H1 (cell line): ENCODE measurements at regions not wholly inside any gene's neighbourhood (a gene's known extent, or its start where the extent isn't known, plus 50 kb on each side); places are given as distances from the start of the nearest gene placed in this dataset.

Experiments used
- CTCF ChIA-PET: fragments of 300-600 bp; sonication (Branson Sonifier 250); formaldehyde crosslinking; loops from one replicate; lab custom pipeline; 2021; ENCODE audit not compliant: partially characterized antibody; lab: Charles Lee
- POLR2A ChIA-PET: fragments of 300-600 bp; sonication (Branson Sonifier 250); formaldehyde crosslinking; loops from one replicate; lab custom pipeline; 2021; ENCODE audit warnings: inconsistent platforms; ENCODE audit not compliant: partially characterized antibody; lab: Charles Lee
- DNase-seq, 2 experiments: peaks; one replicate each; pipeline versions ENCODE4 v3.0.0 to v3.0.0-alpha.2; 2010 to 2022; ENCODE audit warnings: low spot score in 2 of 2, low read depth in 1 of 2, mixed read lengths in 1 of 2
- FAIRE-seq: peaks from 2 replicates; lab custom pipeline; 2011; peaks lifted over from hg19 to GRCh38; lab: Jason Lieb, UNC
- H2AFZ ChIP-seq: 2 replicates; pipeline ENCODE4 v1.8.1; 2012; ENCODE audit warnings: low read length, inconsistent platforms
- H2AK5ac ChIP-seq: 2 replicates; pipeline ENCODE4 v1.6.1; 2013; ENCODE audit warnings: low read depth, low read length
- H2BK120ac ChIP-seq: replicated peaks from 2 replicates; pipeline ENCODE3; 2013; ENCODE audit warnings: low read depth, low read length, inconsistent platforms
- H2BK12ac ChIP-seq: 2 replicates; pipeline ENCODE4 v1.6.1; 2013; ENCODE audit warnings: low read depth, low read length
- H2BK15ac ChIP-seq: 2 replicates; pipeline ENCODE4 v1.6.1; 2013; ENCODE audit warnings: low read length
- H2BK20ac ChIP-seq: 2 replicates; pipeline ENCODE4 v1.6.1; 2013; ENCODE audit warnings: low read length
- H2BK5ac ChIP-seq: 2 replicates; pipeline ENCODE4 v1.6.1; 2013; ENCODE audit warnings: low read depth, low read length
- H3K14ac ChIP-seq: 2 replicates; pipeline ENCODE4 v1.6.1; 2013; ENCODE audit warnings: inconsistent platforms; ENCODE audit not compliant: insufficient read length
- H3K18ac ChIP-seq: 2 replicates; pipeline ENCODE4 v1.6.1; 2013; ENCODE audit warnings: low read length; ENCODE audit errors: extremely low read depth
- H3K23ac ChIP-seq: 2 replicates; pipeline ENCODE4 v1.6.1; 2013; ENCODE audit warnings: inconsistent platforms; ENCODE audit not compliant: insufficient read length
- H3K23me2 ChIP-seq: 2 replicates; pipeline ENCODE4 v1.6.1; 2013; ENCODE audit warnings: low read depth, low read length
- H3K27ac ChIP-seq: 2 replicates; pipeline ENCODE4 v1.6.1; 2011; ENCODE audit warnings: low read depth, low read length, inconsistent platforms
- H3K27me3 ChIP-seq, 4 experiments: replicated peaks in 1 of 4; 1 replicate in 1 of 4; 2 replicates in 3 of 4; pipeline versions ENCODE4 v1.6.1 to v1.8.1; 2011 to 2013; ENCODE audit warnings: low read length in 3 of 4, mild to moderate bottlenecking in 3 of 4, inconsistent platforms in 2 of 4, mixed read lengths in 2 of 4, moderate library complexity in 1 of 4; ENCODE audit not compliant: control insufficient read depth in 3 of 4, insufficient read depth in 3 of 4; ENCODE audit errors: extremely low read depth in 1 of 4
- H3K36me3 ChIP-seq, 4 experiments: 2 replicates each; pipeline versions ENCODE4 v1.6.1 to v1.8.1; 2011 to 2013; ENCODE audit warnings: mild to moderate bottlenecking in 4 of 4, low read length in 3 of 4, moderate library complexity in 2 of 4, control low read depth in 1 of 4, inconsistent platforms in 1 of 4; ENCODE audit not compliant: insufficient read depth in 4 of 4, control insufficient read depth in 2 of 4
- H3K4ac ChIP-seq: replicated peaks from 2 replicates; pipeline ENCODE3; 2013; ENCODE audit warnings: low read length, low read depth, mixed read lengths, inconsistent platforms; ENCODE audit not compliant: insufficient read length
- H3K4me1 ChIP-seq, 4 experiments: replicated peaks in 1 of 4; 1 replicate in 1 of 4; 2 replicates in 3 of 4; pipeline versions ENCODE4 v1.6.1 to v1.8.1; 2011 to 2013; ENCODE audit warnings: low read length in 3 of 4, inconsistent platforms in 2 of 4, mixed read lengths in 1 of 4; ENCODE audit not compliant: insufficient read depth in 4 of 4, control insufficient read depth in 3 of 4
- H3K4me2 ChIP-seq, 2 experiments: 2 replicates each; pipeline versions ENCODE4 v1.6.1 to v1.8.1; 2011 to 2013; ENCODE audit warnings: low read depth in 2 of 2, low read length in 2 of 2, control low read depth in 1 of 2, inconsistent platforms in 1 of 2, mild to moderate bottlenecking in 1 of 2; ENCODE audit not compliant: insufficient read depth in 1 of 2
- H3K4me3 ChIP-seq, 4 experiments: fragments of 200-600, 300-600 bp in 1 of 4; sonication (generic), shearing (Covaris generic), sonication (Bioruptor Twin) in 1 of 4; 2 replicates each; pipeline versions ENCODE4 v1.5.1 to v1.8.1; 2011 to 2016; ENCODE audit warnings: low read length in 4 of 4, low read depth in 3 of 4, control low read depth in 2 of 4, inconsistent platforms in 2 of 4, mild to moderate bottlenecking in 2 of 4, mixed read lengths in 1 of 4, moderate library complexity in 1 of 4; ENCODE audit not compliant: insufficient read depth in 2 of 4; ENCODE audit errors: extremely low read depth in 1 of 4
- H3K56ac ChIP-seq: replicated peaks from 2 replicates; pipeline ENCODE3; 2013; ENCODE audit warnings: low read depth, mild to moderate bottlenecking, mixed read lengths, low read length, inconsistent platforms; ENCODE audit not compliant: insufficient read length
- H3K79me1 ChIP-seq: 2 replicates; pipeline ENCODE4 v1.6.1; 2013; ENCODE audit warnings: low read depth, low read length, control low read depth
- H3K79me2 ChIP-seq, 2 experiments: 2 replicates each; pipeline versions ENCODE4 v1.6.1 to v1.8.1; 2012 to 2013; ENCODE audit warnings: low read length in 2 of 2, mild to moderate bottlenecking in 2 of 2, inconsistent platforms in 1 of 2; ENCODE audit not compliant: insufficient read depth in 2 of 2, control insufficient read depth in 1 of 2
- H3K9ac ChIP-seq, 4 experiments: replicated peaks in 1 of 4; 1 replicate in 1 of 4; 2 replicates in 3 of 4; pipeline versions ENCODE4 v1.6.1 to v1.8.1; 2011 to 2013; ENCODE audit warnings: low read depth in 3 of 4, low read length in 3 of 4, control low read depth in 2 of 4, mild to moderate bottlenecking in 2 of 4, moderate library complexity in 2 of 4, inconsistent platforms in 1 of 4; ENCODE audit errors: extremely low read depth in 1 of 4
- H3K9me3 ChIP-seq, 2 experiments: 2 replicates each; pipeline versions ENCODE4 v1.6.1 to v1.8.1; 2012 to 2013; ENCODE audit warnings: mild to moderate bottlenecking in 2 of 2, moderate library complexity in 2 of 2, control low read depth in 1 of 2, inconsistent platforms in 1 of 2, low read depth in 1 of 2, low read length in 1 of 2, mixed read lengths in 1 of 2; ENCODE audit not compliant: insufficient read depth in 2 of 2
- H4K20me1 ChIP-seq, 2 experiments: replicated peaks in 1 of 2; 2 replicates each; pipeline versions ENCODE3 to v1.8.1; 2011 to 2013; ENCODE audit warnings: inconsistent platforms in 2 of 2, low read length in 2 of 2, mild to moderate bottlenecking in 1 of 2; ENCODE audit not compliant: insufficient read depth in 2 of 2, control insufficient read depth in 1 of 2
- H4K5ac ChIP-seq: 2 replicates; pipeline ENCODE4 v1.6.1; 2013; ENCODE audit warnings: low read length, low read depth, mixed read lengths, inconsistent platforms; ENCODE audit not compliant: insufficient read length
- H4K8ac ChIP-seq: 2 replicates; pipeline ENCODE4 v1.8.0; 2013; ENCODE audit warnings: mild to moderate bottlenecking, moderate library complexity, low read length, inconsistent platforms; ENCODE audit not compliant: insufficient read depth; ENCODE audit errors: extremely low read depth
- H4K91ac ChIP-seq: replicated peaks from 2 replicates; pipeline ENCODE3; 2013; ENCODE audit warnings: low read length, mixed read lengths, inconsistent platforms; ENCODE audit not compliant: insufficient read length
- GABPA ChIP-seq: IDR thresholded peaks from 2 replicates; pipeline ENCODE4 v1.6.1; 2011; ENCODE audit warnings: mild to moderate bottlenecking, low read length, moderate library complexity, borderline replicate concordance; ENCODE audit not compliant: insufficient read depth
- JUND ChIP-seq: IDR thresholded peaks from 2 replicates; pipeline ENCODE4 v1.6.1; 2011; ENCODE audit warnings: mild to moderate bottlenecking, improper control_type of control experiment, low read length
- TAF7 ChIP-seq: optimal IDR thresholded peaks from 2 replicates; pipeline ENCODE3; 2011; ENCODE audit warnings: low read depth, mild to moderate bottlenecking, inconsistent platforms, low read length, moderate library complexity, borderline replicate concordance
- TEAD4 ChIP-seq: IDR thresholded peaks from 2 replicates; pipeline ENCODE4 v1.6.1; 2012; ENCODE audit warnings: low read depth, low read length, inconsistent platforms, mixed read lengths
- WGBS, 2 experiments: shearing (Covaris generic) in 1 of 2; methylation state at CpG; one replicate each; pipeline versions ENCODE4 v1.1.6 to v1.1.7; 2013 to 2015; ENCODE audit warnings: low lambda C conversion rate in 2 of 2, mixed read lengths in 2 of 2, inconsistent platforms in 1 of 2, low coverage in 1 of 2, missing lambda C conversion rate in 1 of 2; ENCODE audit not compliant: insufficient replicate concordance in 2 of 2, insufficient coverage in 1 of 2, insufficient read length in 1 of 2; ENCODE audit errors: extremely low coverage in 1 of 2, missing lambda C conversion rate in 1 of 2; 5-methylcytosine and 5-hydroxymethylcytosine counted together

DNA sequence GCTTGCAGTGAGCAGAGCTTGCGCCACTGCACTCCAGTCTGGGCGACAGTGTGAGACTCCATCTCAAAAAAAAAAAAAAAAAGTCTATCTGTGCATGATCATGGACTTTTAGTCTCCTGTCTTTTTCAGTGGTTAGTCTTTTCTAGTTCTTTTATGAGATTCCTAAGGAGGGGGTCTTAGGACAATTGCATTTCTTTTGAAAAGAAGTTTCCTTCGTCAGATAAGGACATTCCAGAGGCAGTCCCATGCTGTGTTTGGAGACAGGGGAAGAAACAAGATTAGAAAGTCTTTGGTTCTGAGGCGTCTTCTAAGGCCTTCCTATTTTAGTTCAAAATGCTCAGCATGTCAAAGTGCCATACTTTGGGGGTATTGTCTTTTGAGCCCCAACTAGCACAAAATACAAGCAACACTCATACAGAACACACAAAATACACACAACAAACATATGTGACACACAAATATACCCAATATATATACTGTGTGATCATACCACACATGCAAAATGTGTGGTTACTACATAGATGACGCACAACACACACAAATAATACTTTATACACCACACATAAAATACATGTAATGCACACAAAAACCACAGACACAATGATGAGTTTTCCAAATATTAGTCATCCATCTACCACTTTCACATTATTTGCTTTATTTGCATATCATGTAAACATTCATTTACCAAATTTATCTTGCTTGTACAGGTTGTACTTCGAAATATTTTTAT, 394.5 kb downstream of the SPATA31D1 start:
- no peak overlapping the region for H2AK5ac ChIP-seq
- H2BK15ac ChIP-seq = no peak overlapping the region
- WGBS, 2 experiments = 71% methylated on average over 4 of the region's 6 CpGs; no CpG with 5 or more reads in 1 of the 2 experiments
- H3K9ac ChIP-seq = no peak overlapping the region
- H3K4me3 ChIP-seq = no peak overlapping the region
- no peak overlapping the region for H2BK120ac ChIP-seq
- no peak overlapping the region for H4K5ac ChIP-seq
- H3K27me3 ChIP-seq = no peaks in the 10 kb centered on the region
- H3K14ac ChIP-seq = no peak overlapping the region
- no peaks in the 10 kb centered on the region for H4K20me1 ChIP-seq
- no peak overlapping the region for H4K91ac ChIP-seq
- H2BK5ac ChIP-seq = no peak overlapping the region
- FAIRE-seq = no peak
- no peak overlapping the region for H2AFZ ChIP-seq
- H3K27ac ChIP-seq = no peak overlapping the region
- DNase-seq = peak in 1 of 2 experiments; percentile 1
- no peaks in the 10 kb centered on the region for H3K36me3 ChIP-seq
- no peak overlapping the region for H3K4me2 ChIP-seq
- no peaks in the 10 kb centered on the region for H3K79me2 ChIP-seq
- no peak overlapping the region for H3K4ac ChIP-seq
- TF ChIP-seq JUND = no peak
- no peak for TF ChIP-seq GABPA
- no peak for TF ChIP-seq TAF7
- peak; percentile 79; the same call in 1 of the 2 replicates for TF ChIP-seq TEAD4
- TF ChIP-seq, all 59 proteins: peak for 1
- CTCF ChIA-PET = no interaction called here
- no peak overlapping the region for H3K18ac ChIP-seq
- no peak overlapping the region for H4K8ac ChIP-seq
- peaks cover 0 to 4% (median 2%) of the 10 kb centered on the region in 4 experiments; a peak in 3 of 7 replicates for H3K4me1 ChIP-seq
- no peak overlapping the region for H2BK12ac ChIP-seq
- H2BK20ac ChIP-seq = no peak overlapping the region
- H3K56ac ChIP-seq = no peak overlapping the region
- no peaks in the 10 kb centered on the region for H3K23me2 ChIP-seq
- H3K79me1 ChIP-seq = no peaks in the 10 kb centered on the region
- no peak overlapping the region for H3K23ac ChIP-seq
- no peaks in the 10 kb centered on the region for H3K9me3 ChIP-seq
- POLR2A ChIA-PET = no interaction called here
